ENCODE measurements at regions not wholly inside any gene's neighbourhood (a gene's known extent, or its start where the extent isn't known, plus 50 kb on each side); places are given as distances from the start of the nearest gene placed in this dataset.

DNA sequence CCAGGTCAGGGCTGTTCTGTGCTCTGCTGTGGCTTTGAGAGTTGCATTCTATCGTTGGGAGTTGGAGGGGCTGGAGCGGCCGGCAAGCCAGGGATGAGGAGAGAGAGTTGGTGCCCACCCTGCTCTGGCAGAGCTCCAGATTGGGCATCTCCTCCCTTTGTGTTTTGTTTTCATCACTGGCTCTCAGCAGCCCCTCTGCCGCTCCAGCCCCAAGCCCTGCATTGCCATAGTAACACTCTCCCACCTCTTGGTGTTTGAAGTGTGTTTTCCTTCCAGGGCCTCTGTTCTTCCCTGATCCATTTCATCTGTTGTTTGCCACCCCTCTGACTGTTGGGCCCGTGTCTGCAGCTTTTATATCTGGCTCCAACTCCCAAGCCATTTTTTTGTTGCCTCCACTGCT, 152.7 kb downstream of the URB2 start:
- no peak for TF ChIP-seq FOXP2 (optimal IDR thresholded peaks at IDR 0.05; ENCODE audit: control extremely low read depth, extremely low read length, insufficient read depth)
- no peak for TF ChIP-seq POLR2AphosphoS5 (IDR thresholded peaks at IDR 0.05; ENCODE audit: borderline replicate concordance, low read depth, low read length)
